COLO668 (cell line): ENCODE measurements at regions not wholly inside any gene's neighbourhood (a gene's known extent, or its start where the extent isn't known, plus 50 kb on each side); places are given as distances from the start of the nearest gene placed in this dataset.

Experiments used
- DNase-seq: peaks from one replicate; lab custom pipeline; 2025; ENCODE audit not compliant: unreplicated experiment; lab: John Stamatoyannopoulos, UW

- no peak for DNase-seq
Measured at GRCh38 chr3:1798711-1799405, 299.8 kb upstream of the CNTN4 start.

GRCh38 chr3:1805331-1805730 is 293.3 kb upstream of the CNTN4 start:
- DNase-seq: no peak

- DNase-seq: no peak
Measured at GRCh38 chr3:1808590-1808989, 290.1 kb upstream of the CNTN4 start.

- no peak for DNase-seq
Measured at GRCh38 chr3:1823867-1824266, 274.8 kb upstream of the CNTN4 start.

DNA sequence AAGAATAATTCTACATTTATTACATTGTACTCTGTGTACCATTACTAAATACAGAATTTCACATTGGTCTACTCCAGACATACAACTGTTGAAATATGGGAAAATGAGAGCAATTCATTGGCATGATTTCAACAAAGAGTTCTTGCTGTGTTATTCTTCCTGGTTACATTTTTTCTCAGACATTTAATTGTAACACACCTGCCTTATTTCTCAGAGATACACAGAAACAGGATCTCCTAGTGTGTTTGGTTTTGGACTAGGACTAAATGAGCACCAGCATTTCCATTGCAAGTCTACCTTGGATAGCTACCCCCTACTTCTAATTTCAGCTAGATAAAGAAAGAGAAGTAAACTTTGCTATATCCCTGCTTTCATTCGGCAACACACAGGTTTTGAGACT is 274.3 kb upstream of the CNTN4 start:
- no peak for DNase-seq

GRCh38 chr3:1828519-1828918 is 270.1 kb upstream of the CNTN4 start:
- DNase-seq: no peak

DNA sequence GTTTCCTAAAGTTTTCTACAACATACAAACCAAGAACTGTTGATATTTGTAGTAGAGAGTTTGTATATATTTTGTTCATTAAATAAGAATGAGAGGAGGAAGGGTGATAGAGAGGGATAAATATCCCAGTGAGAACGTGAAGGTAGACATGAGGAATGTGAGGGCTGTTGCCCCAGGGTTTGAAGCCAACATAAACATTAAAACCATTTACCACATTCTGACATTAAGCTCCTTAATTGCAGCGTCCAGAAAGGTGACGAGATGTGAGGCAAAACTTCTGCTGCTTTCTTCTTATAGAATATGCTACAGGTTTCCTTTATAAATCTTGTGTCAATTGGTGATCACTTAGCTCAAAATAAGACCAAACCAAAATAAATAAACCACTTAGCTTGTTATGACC is 267.8 kb upstream of the CNTN4 start:
- no peak for DNase-seq

DNA sequence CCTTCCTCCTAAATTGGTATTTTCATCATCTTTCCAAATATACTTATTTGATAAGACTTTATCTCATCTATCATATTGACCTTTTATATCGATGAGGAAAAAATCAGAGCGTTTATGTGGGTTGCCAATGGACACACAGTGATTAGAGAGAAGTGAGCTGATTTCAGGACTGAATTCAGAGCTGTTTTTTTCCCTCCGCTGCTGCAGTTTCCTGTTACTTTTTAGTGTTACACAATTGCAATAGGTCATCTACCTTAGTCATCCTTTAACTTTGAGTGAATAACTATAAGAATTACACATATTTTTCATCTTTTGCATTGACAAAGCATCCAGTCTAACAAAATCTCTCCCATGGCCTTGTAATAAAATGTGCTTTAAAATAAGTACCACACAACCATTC is 266.3 kb upstream of the CNTN4 start:
- no peak for DNase-seq

- DNase-seq: no peak
Measured at GRCh38 chr3:1843111-1843510, 255.6 kb upstream of the CNTN4 start.

DNA sequence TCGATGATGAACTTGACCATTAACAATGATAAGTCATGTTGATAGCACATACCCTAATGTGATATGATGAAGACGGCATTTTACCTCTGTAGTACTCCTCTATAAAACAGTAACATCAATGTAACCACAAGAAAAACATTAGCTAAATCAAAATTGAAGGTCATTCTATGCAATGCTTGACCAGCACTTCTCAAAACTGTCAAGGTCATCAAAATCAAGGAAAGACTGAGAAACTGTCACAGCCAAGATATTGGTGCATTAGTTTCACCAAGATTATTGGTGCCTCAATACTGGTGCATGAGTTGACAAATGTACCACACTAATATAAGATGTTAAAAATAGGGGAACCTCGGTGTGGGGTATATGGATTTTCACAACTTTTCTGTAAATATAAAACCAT is 251.1 kb upstream of the CNTN4 start:
- no peak for DNase-seq

- DNase-seq: no peak
Measured at GRCh38 chr3:1848935-1849334, 249.7 kb upstream of the CNTN4 start.

DNA sequence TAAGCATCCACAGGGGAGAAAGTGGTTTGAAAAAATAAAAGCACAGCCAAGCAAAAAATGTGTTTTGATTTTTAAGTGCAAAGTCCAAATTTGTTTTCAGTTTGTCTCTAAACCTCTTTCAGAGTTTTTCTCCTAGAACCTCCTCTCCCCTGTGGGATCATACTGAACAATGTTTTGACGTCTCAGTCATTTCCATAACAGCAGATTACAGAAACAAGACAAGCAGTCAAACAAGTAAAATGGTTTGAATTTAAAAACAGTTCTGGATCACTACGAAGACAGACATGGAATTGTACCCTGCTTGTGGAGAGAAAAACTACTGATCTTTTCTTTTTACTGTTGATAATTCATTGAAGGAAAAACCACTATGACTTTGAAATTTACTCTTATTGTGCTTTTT is 245.7 kb upstream of the CNTN4 start:
- no peak for DNase-seq

DNA sequence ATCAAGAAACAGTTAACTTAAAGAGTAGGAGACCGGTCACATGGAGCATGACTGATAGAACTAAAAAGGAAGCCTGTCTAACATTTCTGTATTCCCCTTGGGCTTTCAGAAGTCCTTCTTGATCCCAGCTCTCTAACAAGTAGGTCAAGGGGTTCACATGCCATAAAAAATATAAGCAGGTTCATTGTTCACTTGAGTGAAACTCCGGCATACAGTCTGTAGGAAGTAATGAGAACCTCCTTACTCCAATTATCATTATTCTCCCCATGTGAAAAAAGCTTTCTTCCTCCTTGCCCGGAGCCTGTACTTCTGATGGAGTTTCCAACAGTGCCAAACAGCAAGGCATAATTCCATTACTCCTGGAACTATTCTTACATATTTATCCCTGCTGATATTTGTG is 242.8 kb upstream of the CNTN4 start:
- DNase-seq: no peak

DNA sequence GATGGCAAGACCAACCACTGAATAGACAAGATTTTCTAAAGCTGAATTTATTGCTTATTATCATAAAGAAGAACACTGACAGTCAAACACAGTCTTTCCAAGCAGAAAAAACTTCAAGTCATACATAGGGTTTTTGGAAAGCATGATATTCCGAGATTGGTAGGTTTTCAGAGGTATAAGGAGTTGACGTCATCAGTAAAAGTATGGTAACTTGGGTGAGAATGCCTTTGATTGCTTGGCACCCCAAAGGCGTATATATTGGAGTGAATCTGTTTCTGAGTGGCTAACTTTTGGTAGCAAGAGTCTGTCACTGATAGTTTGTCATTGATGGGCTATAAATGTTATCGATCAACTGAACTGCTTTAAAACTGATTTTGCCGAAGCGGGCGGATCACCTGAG is 227.9 kb upstream of the CNTN4 start:
- no peak for DNase-seq

DNA sequence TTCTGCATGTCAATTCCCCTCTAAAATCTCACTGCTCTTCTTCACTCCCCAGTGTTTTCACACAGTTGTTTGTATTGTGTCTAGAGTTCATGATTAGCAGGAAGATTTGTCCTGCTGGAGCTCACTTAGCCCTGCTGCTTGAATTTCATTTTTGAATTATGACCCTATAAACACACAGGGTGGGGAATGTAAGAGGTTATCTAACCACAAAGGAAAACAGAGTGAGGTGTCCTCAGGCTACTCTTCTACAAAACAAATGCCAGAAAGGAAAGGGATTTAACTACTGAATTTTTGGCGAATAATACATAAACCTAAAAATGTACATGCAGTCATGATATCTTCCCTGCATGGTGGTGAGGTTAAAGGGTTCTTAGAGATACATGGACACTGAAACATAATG is 215.1 kb upstream of the CNTN4 start:
- no peak for DNase-seq

GRCh38 chr3:1892459-1892858 is 206.2 kb upstream of the CNTN4 start:
- no peak for DNase-seq

- no peak for DNase-seq
Measured at GRCh38 chr3:1902416-1902815, 196.2 kb upstream of the CNTN4 start.

GRCh38 chr3:1903111-1903510 is 195.6 kb upstream of the CNTN4 start:
- no peak for DNase-seq

DNA sequence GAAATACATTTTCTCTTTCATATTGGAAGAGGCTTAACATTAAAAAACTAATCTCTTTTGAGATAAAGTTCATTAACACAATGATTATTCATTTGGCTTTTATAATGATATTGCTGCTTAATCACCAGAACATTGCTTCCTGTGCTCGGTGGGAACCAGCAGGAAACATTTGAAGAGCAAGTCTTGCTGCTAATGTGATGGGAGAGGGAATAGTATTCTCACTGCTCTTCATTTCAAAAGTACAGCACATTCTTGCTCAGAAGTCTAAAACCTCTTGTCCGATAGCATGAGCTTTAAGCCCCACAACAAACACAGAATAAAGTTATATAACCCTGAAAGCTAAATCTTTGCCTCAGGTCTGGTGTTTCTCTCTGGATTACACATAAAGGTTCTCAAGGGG is 190.8 kb upstream of the CNTN4 start:
- no peak for DNase-seq

- DNase-seq: no peak
Measured at GRCh38 chr3:1908651-1909445, 189.8 kb upstream of the CNTN4 start.

DNA sequence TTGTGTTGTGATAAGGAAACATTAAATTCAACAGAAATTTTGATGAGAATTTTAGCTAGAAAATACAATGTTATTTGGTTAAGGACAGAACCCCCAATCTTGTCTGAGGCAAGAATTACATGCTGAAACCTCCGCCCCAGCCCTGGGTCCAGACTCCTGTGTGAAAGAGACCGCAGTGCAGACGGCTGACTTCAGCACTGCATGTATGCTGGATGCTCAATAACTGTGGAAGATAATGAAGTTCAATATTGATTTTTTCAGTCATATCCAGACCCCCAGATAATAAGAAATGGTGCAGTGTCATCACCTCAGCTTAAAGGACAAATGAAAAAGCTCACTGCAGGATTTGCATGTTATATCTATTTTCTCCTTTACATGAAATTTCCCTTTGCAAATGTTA is 188.3 kb upstream of the CNTN4 start:
- DNase-seq: no peak

DNA sequence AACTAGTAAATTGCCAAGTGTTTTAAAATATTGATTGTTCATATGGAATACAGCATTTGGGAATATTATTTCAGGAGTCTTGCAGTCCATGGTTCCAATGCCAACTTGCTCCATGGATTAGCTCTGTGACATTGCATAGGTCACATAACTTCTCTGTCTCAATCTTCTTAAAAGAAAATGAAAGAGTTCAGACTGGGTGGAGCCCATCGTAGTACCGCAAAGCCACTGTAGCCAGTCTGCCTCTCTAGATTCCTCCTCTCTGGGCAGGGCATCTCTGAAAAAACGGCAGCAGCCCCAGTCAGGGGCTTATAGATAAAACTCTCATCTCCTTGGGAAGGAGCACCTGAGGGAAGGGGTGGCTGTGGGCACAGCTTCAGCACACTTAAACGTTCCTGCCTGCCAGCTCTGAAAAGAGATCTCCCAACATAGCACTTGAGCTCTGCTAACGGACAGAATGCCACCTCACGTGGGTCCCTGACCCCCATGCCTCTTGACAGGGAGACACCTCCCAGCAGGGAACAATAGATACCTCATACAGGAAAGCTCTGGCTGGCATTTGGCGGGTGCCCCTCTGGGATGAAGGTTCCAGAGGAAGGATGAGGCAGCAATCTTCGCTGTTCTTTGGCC is 168.8 kb upstream of the CNTN4 start:
- no peak for DNase-seq
